M059J (cell line): ENCODE measurements at regions not wholly inside any gene's neighbourhood (a gene's known extent, or its start where the extent isn't known, plus 50 kb on each side); places are given as distances from the start of the nearest gene placed in this dataset.

ENCODE experiments used
- DNase-seq: peaks from one replicate; pipeline ENCODE4 v3.0.0-alpha.2; 2012; ENCODE audit warnings: low read depth

GRCh38 chr6:71395731-71396409, 107.3 kb downstream of the OGFRL1 start:
- DNase-seq, result no peak

GRCh38 chr6:71396410-71396801, 107.8 kb downstream of the OGFRL1 start:
- no peak for DNase-seq

DNA sequence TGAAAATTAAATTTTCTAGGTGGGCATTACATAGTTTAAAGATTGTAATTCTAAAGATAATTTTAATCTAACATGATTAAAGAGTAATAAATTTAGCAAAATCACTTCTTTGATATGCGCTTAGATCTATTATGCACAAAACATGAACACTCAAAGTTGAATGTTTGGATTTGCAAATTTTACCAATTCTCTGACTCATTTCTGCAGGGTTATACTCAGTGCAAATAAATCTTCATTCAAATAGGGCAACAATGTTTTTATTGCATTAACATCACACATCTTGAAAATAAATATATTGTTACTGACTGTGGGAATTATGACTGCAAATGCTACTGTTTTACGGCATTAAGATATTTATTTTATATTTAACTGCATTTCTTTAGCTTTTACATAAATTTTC, 110.7 kb downstream of the OGFRL1 start:
- no peak for DNase-seq

GRCh38 chr6:71400852-71401251, 112.2 kb downstream of the OGFRL1 start:
- peak; percentile 46 for DNase-seq

DNA sequence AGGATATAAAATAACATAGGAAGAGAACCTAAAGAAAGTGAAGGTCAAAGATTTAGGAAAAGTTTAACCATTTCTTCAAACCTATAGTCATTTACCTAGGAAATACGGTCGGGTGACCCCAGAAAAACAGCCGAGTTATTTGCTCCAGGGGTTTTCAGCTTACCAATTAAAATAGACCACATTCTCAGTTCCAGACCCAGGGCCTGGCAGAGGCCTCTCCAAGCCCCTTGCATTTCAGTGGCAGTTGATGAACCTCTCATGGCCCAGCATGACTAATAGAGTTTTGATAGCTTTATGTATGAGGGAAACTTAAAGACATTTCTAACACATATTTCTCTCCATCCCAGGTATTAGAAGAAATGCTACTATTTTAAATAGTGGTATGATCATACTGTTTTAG, 113.5 kb downstream of the OGFRL1 start:
- DNase-seq, result peak; percentile 61

GRCh38 chr6:71403422-71404134, 115.0 kb downstream of the OGFRL1 start:
- no peak for DNase-seq

DNA sequence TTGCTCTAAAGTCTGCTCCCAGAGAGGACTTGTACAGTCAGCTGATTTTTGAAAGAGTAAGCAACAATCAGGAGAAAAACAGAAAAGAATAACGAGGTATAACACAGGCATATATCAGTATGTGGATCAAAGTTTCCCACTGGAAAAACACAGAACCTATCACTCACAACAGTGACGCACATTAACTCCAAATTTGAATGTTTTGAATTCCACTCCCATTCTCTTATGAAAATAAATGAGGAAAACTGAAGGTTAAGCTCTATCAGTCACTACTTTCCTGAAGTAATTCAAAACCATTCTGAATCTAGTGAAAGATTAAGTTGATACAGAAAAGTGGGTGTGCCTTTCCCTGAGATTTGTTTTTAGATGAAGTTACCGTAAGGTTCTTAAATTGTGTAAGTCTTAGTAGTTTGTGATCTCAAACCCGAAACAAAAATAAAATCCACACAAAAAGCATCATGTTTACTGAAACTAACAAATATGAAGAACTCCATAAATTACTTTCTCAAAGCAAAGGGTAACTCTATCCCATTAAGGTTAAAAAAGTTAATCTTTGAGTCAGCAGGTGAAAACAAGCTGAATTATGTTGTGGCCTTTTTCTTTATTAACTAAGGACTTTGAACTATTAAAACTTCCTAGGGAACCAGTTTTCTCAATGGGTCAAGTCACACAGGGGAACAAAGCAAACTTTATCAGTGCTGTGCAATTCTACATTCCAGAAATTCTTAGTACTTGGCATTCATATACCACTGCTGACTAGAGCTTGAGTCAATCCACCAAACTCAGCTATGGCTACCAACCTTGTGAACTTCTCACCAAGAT, 115.7 kb downstream of the OGFRL1 start:
- DNase-seq, result peak; percentile 96

GRCh38 chr6:71404967-71405278, 116.3 kb downstream of the OGFRL1 start:
- no peak for DNase-seq

DNA sequence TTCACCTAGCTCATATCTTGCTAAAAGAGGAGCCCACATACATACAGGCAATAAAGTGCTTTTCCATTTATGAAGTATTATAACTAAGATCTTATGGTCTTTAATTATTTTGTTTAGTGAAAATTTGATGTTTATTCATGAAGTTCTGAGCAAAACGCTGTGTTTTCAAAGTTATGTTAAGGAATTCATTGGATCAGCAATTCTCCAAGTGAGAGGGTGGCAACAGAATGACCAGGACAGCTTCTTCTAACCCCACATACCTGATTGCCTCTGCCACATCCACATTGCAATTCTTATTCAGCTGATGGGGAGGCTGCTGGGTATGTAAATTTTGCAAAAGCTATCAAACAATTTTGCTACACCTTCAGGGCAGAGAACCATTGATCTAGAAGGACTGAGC, 116.8 kb downstream of the OGFRL1 start:
- peak; percentile 39 for DNase-seq

DNA sequence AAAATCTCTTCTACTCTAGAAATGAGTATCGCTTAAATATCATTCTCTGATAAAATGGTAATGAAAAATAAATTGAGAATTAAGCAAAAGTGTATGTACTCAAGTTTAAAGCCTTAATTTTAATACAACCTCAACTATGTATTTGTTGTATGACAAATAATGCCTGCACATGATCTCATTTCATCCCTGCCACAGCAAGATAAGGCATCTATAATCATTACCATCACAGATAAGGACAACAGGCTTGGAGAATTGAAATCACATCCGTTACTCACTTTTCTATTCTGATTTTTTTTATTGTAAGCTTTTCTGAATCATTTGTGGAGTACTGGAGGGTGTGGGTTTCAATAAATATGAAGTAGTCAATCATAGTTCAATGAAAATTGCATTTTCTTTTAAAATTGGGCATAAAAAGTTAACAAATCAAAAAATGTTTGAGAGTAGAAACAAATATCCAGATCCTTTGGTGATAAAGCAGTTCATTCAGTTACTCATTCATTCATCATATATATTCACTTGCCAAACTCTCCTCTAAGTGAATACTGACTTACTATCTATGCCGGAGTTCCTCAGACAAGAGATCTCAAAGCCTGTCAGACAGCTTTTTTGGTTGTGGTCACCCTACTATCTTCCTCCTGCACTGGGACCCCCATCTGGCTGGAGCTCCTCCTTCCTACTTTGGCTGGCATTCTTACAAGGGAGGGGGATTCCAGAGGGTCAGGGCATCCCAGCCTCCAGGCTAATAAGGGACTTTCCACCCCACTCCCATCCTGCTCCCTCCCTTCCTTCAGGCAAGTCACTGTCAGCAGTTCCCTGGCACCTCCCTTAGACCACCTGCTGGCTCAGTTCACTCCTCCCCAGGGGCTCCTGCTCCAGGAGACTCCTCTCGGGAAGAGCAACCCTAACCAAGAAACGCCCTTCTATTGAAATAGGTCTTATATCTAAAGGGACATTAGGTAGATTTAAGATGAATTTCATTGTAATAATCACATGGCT, 118.6 kb downstream of the OGFRL1 start:
- peak; percentile 37 for DNase-seq

GRCh38 chr6:71408787-71409723, 120.4 kb downstream of the OGFRL1 start:
- no peak for DNase-seq

DNA sequence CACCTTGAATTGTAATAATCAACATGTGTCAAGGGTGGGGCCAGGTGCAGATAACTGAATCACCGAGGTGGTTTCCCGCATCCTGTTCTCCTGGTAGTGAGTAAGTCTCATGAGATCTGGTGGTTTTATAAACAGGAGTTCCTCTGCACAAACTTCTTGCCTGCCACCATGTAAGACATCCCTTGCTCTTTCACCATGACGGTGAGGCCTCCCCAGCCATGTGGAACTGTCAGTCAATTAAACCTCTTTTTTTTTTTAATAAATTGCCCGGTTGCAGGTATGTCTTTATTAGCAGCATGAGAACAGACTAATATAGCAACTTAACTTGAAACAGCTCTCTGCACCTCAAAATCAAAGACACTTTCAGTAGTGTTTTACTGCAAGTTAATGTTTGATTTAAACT, 121.6 kb downstream of the OGFRL1 start:
- peak; percentile 66 for DNase-seq

GRCh38 chr6:71410681-71411080, 122.1 kb downstream of the OGFRL1 start:
- DNase-seq, result peak; percentile 44

DNA sequence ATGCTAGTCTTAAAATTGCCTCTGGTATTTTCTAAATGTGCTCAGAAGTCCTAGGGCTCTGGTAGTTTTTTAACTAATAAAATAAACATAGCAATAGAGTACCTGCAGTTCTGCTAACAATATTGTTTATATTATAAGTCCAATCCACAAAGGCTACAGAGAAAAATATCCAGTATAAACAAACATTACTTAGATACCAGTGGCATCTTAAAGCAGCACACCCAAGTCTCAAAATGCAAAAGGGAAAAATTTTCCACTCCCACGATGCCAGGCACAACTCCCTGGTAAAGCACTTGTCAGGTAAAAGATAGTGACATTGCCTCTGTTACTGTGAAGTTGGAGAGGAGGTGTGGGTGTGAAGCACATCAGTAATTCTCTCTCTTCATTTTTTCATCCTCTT, 123.3 kb downstream of the OGFRL1 start:
- DNase-seq, result peak; percentile 65

- DNase-seq, result peak; percentile 72
These were observed 124.0 kb downstream of the OGFRL1 start for GRCh38 chr6:71412559-71413140.

DNA sequence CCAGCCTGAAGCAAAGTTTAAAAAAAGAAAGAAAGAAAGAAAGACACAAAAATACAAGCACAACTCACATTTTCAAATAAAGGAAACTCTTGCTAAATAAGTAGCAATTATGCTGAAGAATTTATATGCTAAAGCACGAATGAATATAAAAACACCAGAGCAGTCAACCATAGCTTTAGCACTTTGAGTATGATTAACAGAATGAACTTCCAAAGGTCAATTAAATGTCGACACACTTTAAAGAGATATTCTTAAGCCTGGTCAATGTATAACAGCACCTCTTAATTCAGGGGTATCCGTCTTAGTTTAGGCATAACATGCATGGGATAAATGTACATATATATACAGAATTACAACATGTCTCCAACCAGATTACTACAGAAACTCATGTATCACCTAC, 125.9 kb downstream of the OGFRL1 start:
- DNase-seq, result no peak

GRCh38 chr6:71419217-71420094, 130.8 kb downstream of the OGFRL1 start:
- peak; percentile 38 for DNase-seq

DNA sequence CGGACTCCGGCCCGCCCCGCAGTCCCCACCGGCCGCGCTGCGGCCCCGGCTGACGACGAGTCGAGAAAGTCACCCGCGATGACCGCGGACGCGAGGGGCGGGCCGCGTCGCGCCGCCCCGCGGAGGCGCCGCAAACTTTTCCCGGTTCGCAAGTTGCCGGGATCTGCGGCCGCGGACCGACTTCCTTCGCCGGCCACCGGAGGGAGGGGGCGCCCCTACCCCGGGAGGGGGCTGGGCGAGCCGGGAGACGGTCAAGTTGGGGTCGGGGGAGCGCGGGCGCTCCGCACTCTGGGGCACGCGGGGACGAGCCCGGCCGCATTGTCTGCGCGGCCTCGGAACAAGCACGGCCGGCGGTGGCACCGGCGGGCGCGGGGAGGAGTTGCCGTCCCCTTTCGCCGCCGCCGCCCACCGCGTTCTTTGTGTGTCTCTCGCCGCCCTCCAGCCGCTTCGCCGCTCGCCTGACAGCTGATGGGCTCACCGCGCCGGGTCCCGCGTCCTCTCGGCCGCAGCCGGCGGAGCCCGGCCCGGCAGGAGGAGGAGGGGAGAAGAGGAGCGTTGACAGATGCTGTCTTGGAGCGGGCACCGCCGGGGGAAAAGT, 131.6 kb downstream of the OGFRL1 start:
- DNase-seq, result peak; percentile 56
